ENCODE measurements at regions not wholly inside any gene's neighbourhood (a gene's known extent, or its start where the extent isn't known, plus 50 kb on each side); places are given as distances from the start of the nearest gene placed in this dataset.

- no peaks in the 10 kb centered on the region for H3K36me3 ChIP-seq (ENCODE audit: control insufficient read depth in 3 of 3, insufficient read depth in 3 of 3, low read length in 3 of 3)
- no peak overlapping the region for H3K27ac ChIP-seq (ENCODE audit: low read depth, low read length)
- no peaks in the 10 kb centered on the region for H3K27me3 ChIP-seq (ENCODE audit: control insufficient read depth in 3 of 3, insufficient read depth in 3 of 3, low read length in 3 of 3)
- H3K9ac ChIP-seq (ENCODE audit: low read depth in 1 of 3, low read length in 3 of 3), result no peak overlapping the region
- H3K4me1 ChIP-seq (ENCODE audit: control insufficient read depth in 3 of 3, insufficient read depth in 3 of 3, low read length in 3 of 3), result no peaks in the 10 kb centered on the region
- H3K4me3 ChIP-seq (ENCODE audit: low read length in 3 of 3), result no peak overlapping the region
- no peaks in the 10 kb centered on the region for H3K9me3 ChIP-seq (ENCODE audit: control insufficient read depth in 3 of 3, low read length in 3 of 3)
Observed at GRCh38 chr2:123136419-123136818, 888.7 kb upstream of the CNTNAP5 start.

GRCh38 chr2:123144082-123144481, 881.0 kb upstream of the CNTNAP5 start:
- H3K36me3 ChIP-seq (ENCODE audit: control insufficient read depth in 3 of 3, insufficient read depth in 3 of 3, low read length in 3 of 3), result no peaks in the 10 kb centered on the region
- no peaks in the 10 kb centered on the region for H3K9me3 ChIP-seq (ENCODE audit: control insufficient read depth in 3 of 3, low read length in 3 of 3)
- no peaks in the 10 kb centered on the region for H3K27me3 ChIP-seq (ENCODE audit: control insufficient read depth in 3 of 3, insufficient read depth in 3 of 3, low read length in 3 of 3)
- H3K27ac ChIP-seq (ENCODE audit: low read depth, low read length), result no peak overlapping the region
- no peaks in the 10 kb centered on the region for H3K4me1 ChIP-seq (ENCODE audit: control insufficient read depth in 3 of 3, insufficient read depth in 3 of 3, low read length in 3 of 3)
- no peak overlapping the region for H3K9ac ChIP-seq (ENCODE audit: low read depth in 1 of 3, low read length in 3 of 3)
- H3K4me3 ChIP-seq (ENCODE audit: low read length in 3 of 3), result no peak overlapping the region

GRCh38 chr2:123153041-123153440, 872.0 kb upstream of the CNTNAP5 start:
- H3K27me3 ChIP-seq (ENCODE audit: control insufficient read depth in 3 of 3, insufficient read depth in 3 of 3, low read length in 3 of 3), result no peaks in the 10 kb centered on the region
- H3K27ac ChIP-seq (ENCODE audit: low read depth, low read length), result no peak overlapping the region
- H3K36me3 ChIP-seq (ENCODE audit: control insufficient read depth in 3 of 3, insufficient read depth in 3 of 3, low read length in 3 of 3), result no peaks in the 10 kb centered on the region
- no peak overlapping the region for H3K9ac ChIP-seq (ENCODE audit: low read depth in 1 of 3, low read length in 3 of 3)
- no peaks in the 10 kb centered on the region for H3K4me1 ChIP-seq (ENCODE audit: control insufficient read depth in 3 of 3, insufficient read depth in 3 of 3, low read length in 3 of 3)
- no peak overlapping the region for H3K4me3 ChIP-seq (ENCODE audit: low read length in 3 of 3)
- H3K9me3 ChIP-seq (ENCODE audit: control insufficient read depth in 3 of 3, low read length in 3 of 3), result no peaks in the 10 kb centered on the region

DNA sequence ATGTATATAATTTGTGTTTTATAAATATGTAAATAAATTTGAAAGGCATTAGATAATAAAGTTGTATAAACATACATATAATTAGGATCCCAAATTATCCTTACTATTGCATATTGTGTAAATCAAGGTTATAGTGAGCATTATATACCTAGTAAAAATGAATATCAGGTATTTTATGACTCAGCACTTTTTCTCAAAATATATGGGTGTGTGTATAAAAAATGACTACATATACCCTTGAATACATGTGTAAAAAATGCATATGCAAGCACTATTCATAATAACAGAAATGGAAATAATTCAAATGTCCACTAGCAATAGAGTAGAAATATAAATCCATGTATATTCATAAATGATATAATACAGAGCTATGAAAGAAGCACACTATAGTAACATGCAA, 870.9 kb upstream of the CNTNAP5 start:
- no peaks in the 10 kb centered on the region for H3K9me3 ChIP-seq (ENCODE audit: control insufficient read depth in 3 of 3, low read length in 3 of 3)

DNA sequence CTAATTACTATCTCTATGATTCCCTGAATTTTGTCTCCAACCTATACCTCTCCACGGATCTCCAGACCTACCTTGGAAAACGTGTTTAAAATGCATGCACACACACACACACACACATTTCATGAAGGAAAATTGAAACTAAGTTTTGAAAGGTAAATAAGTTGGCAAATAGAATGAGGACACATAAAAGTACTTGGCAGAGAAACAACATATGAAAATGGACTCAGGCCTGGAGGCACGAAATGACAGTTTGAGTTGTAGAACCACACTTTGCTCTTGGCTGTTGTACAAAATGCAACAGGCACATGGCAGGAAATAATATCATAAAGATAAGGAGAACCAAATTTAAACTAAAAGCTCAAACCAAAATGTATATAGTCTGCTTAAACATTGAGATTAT, 868.1 kb upstream of the CNTNAP5 start:
- no peak overlapping the region for H3K9ac ChIP-seq (ENCODE audit: low read depth in 1 of 3, low read length in 3 of 3)
- H3K27ac ChIP-seq (ENCODE audit: low read depth, low read length), result no peak overlapping the region
- H3K9me3 ChIP-seq (ENCODE audit: control insufficient read depth in 3 of 3, low read length in 3 of 3), result no peaks in the 10 kb centered on the region
- H3K4me3 ChIP-seq (ENCODE audit: low read length in 3 of 3), result no peak overlapping the region
- H3K36me3 ChIP-seq (ENCODE audit: control insufficient read depth in 3 of 3, insufficient read depth in 3 of 3, low read length in 3 of 3), result no peaks in the 10 kb centered on the region
- H3K4me1 ChIP-seq (ENCODE audit: control insufficient read depth in 3 of 3, insufficient read depth in 3 of 3, low read length in 3 of 3), result no peaks in the 10 kb centered on the region
- no peaks in the 10 kb centered on the region for H3K27me3 ChIP-seq (ENCODE audit: control insufficient read depth in 3 of 3, insufficient read depth in 3 of 3, low read length in 3 of 3)

More for the DNA sequence above, 870.9 kb upstream of the CNTNAP5 start:
- Histone ChIP-seq H3K9ac (ENCODE audit: low read depth in 1 of 3, low read length in 3 of 3) (no peak overlapping the region), H3K4me1 (ENCODE audit: control insufficient read depth in 3 of 3, insufficient read depth in 3 of 3, low read length in 3 of 3) (no peaks in the 10 kb centered on the region), H3K27me3 (ENCODE audit: control insufficient read depth in 3 of 3, insufficient read depth in 3 of 3, low read length in 3 of 3) (no peaks in the 10 kb centered on the region), H3K27ac (ENCODE audit: low read depth, low read length) (no peak overlapping the region), H3K36me3 (ENCODE audit: control insufficient read depth in 3 of 3, insufficient read depth in 3 of 3, low read length in 3 of 3) (no peaks in the 10 kb centered on the region), H3K4me3 (ENCODE audit: low read length in 3 of 3) (no peak overlapping the region)

DNA sequence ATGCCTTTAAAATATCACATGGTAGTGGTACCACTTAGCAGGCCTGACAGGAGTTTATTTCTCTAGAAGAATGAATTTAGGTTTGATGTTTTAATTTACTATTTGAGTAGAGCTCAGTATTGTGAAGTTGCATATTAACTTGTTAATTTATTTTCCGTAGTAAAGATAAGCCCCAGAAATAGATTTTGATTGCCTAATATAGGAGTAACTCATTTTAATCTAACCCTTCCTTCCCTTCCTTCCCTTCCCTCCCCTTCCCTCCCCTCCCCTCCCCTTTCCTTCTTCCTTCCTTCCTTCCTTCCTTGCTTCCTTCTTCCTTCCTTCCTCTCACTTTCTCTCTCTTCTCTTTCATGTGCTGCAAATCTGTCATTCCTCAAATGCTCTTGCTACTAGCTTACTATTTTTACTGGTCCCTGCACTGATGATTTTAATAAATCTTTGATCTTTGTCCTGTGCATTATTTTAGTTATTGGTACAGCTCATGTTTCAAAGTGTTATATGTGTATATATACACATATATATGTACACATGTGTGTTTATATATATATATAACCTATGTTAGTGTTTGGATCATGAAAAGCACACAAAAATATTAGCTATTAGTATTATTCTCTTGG, 862.6 kb upstream of the CNTNAP5 start:
- Histone ChIP-seq H3K36me3 (ENCODE audit: control insufficient read depth in 3 of 3, insufficient read depth in 3 of 3, low read length in 3 of 3) (no peaks in the 10 kb centered on the region), H3K27me3 (ENCODE audit: control insufficient read depth in 3 of 3, insufficient read depth in 3 of 3, low read length in 3 of 3) (no peaks in the 10 kb centered on the region), H3K9me3 (ENCODE audit: control insufficient read depth in 3 of 3, low read length in 3 of 3) (peaks cover 0 to 2% (median 0%) of the 10 kb centered on the region in 3 donors), H3K9ac (ENCODE audit: low read depth in 1 of 3, low read length in 3 of 3) (no peak overlapping the region), H3K4me1 (ENCODE audit: control insufficient read depth in 3 of 3, insufficient read depth in 3 of 3, low read length in 3 of 3) (no peaks in the 10 kb centered on the region), H3K27ac (ENCODE audit: low read depth, low read length) (no peak overlapping the region), H3K4me3 (ENCODE audit: low read length in 3 of 3) (no peak overlapping the region)

DNA sequence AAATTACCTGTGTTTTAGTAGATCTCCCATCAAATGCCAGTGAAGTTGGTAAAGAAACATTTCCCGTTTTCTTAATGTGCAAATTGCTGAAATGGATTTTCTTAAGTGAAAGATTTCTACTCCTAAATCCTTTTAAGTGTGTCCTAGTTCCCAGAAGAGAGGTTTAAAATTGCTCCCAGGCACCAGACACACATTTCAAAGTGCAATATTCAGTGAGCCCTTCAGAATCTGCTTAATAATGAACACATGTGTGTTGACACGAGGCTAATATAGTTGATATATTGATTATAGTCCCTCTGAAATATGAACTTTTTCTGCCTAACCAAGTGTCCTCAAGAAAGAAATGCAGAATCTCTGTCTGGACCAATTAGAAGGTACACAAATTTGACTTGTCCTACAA, 861.7 kb upstream of the CNTNAP5 start:
- Histone ChIP-seq H3K4me3 (ENCODE audit: low read length in 3 of 3) (no peak overlapping the region), H3K27me3 (ENCODE audit: control insufficient read depth in 3 of 3, insufficient read depth in 3 of 3, low read length in 3 of 3) (no peaks in the 10 kb centered on the region), H3K9ac (ENCODE audit: low read depth in 1 of 3, low read length in 3 of 3) (no peak overlapping the region), H3K9me3 (ENCODE audit: control insufficient read depth in 3 of 3, low read length in 3 of 3) (peaks cover 0 to 2% (median 0%) of the 10 kb centered on the region in 3 donors), H3K27ac (ENCODE audit: low read depth, low read length) (no peak overlapping the region), H3K4me1 (ENCODE audit: control insufficient read depth in 3 of 3, insufficient read depth in 3 of 3, low read length in 3 of 3) (no peaks in the 10 kb centered on the region), H3K36me3 (ENCODE audit: control insufficient read depth in 3 of 3, insufficient read depth in 3 of 3, low read length in 3 of 3) (no peaks in the 10 kb centered on the region)

DNA sequence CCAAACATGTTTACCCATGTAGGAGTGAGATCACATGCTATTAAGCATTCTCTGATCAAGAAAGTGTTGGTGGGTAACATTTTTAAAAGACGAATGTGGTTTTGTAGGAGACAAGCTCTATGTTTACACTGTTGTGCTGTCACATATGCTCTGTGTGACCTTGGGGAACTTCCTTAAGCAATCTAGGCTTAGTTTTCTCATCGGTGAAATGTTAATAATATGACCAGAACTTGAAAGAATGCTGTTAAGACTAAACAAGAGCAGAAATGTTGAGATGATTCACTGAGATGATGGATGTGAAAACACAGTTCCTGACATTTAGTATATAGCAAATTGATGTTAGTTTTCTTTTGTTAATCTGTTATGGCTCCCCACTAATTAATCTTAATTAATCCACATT, 860.9 kb upstream of the CNTNAP5 start:
- Histone ChIP-seq H3K27me3 (ENCODE audit: control insufficient read depth in 3 of 3, insufficient read depth in 3 of 3, low read length in 3 of 3) (no peaks in the 10 kb centered on the region), H3K4me3 (ENCODE audit: low read length in 3 of 3) (no peak overlapping the region), H3K9me3 (ENCODE audit: control insufficient read depth in 3 of 3, low read length in 3 of 3) (peaks cover 0 to 2% (median 0%) of the 10 kb centered on the region in 3 donors), H3K27ac (ENCODE audit: low read depth, low read length) (no peak overlapping the region), H3K9ac (ENCODE audit: low read depth in 1 of 3, low read length in 3 of 3) (no peak overlapping the region), H3K36me3 (ENCODE audit: control insufficient read depth in 3 of 3, insufficient read depth in 3 of 3, low read length in 3 of 3) (no peaks in the 10 kb centered on the region), H3K4me1 (ENCODE audit: control insufficient read depth in 3 of 3, insufficient read depth in 3 of 3, low read length in 3 of 3) (no peaks in the 10 kb centered on the region)

- H3K27ac ChIP-seq (ENCODE audit: low read depth, low read length), result no peak overlapping the region
- no peaks in the 10 kb centered on the region for H3K27me3 ChIP-seq (ENCODE audit: control insufficient read depth in 3 of 3, insufficient read depth in 3 of 3, low read length in 3 of 3)
- H3K9ac ChIP-seq (ENCODE audit: low read depth in 1 of 3, low read length in 3 of 3), result no peak overlapping the region
- no peaks in the 10 kb centered on the region for H3K4me1 ChIP-seq (ENCODE audit: control insufficient read depth in 3 of 3, insufficient read depth in 3 of 3, low read length in 3 of 3)
- H3K9me3 ChIP-seq (ENCODE audit: control insufficient read depth in 3 of 3, low read length in 3 of 3), result peaks cover 0 to 2% (median 0%) of the 10 kb centered on the region in 3 donors
- no peak overlapping the region for H3K4me3 ChIP-seq (ENCODE audit: low read length in 3 of 3)
- H3K36me3 ChIP-seq (ENCODE audit: control insufficient read depth in 3 of 3, insufficient read depth in 3 of 3, low read length in 3 of 3), result no peaks in the 10 kb centered on the region
Observed at GRCh38 chr2:123165616-123166015, 859.5 kb upstream of the CNTNAP5 start.

GRCh38 chr2:123179526-123179925, 845.6 kb upstream of the CNTNAP5 start:
- Histone ChIP-seq H3K9me3 (ENCODE audit: control insufficient read depth in 3 of 3, low read length in 3 of 3) (no peaks in the 10 kb centered on the region), H3K4me3 (ENCODE audit: low read length in 3 of 3) (no peak overlapping the region), H3K36me3 (ENCODE audit: control insufficient read depth in 3 of 3, insufficient read depth in 3 of 3, low read length in 3 of 3) (no peaks in the 10 kb centered on the region), H3K4me1 (ENCODE audit: control insufficient read depth in 3 of 3, insufficient read depth in 3 of 3, low read length in 3 of 3) (no peaks in the 10 kb centered on the region), H3K27ac (ENCODE audit: low read depth, low read length) (no peak overlapping the region), H3K27me3 (ENCODE audit: control insufficient read depth in 3 of 3, insufficient read depth in 3 of 3, low read length in 3 of 3) (no peaks in the 10 kb centered on the region), H3K9ac (ENCODE audit: low read depth in 1 of 3, low read length in 3 of 3) (no peak overlapping the region)

Data from skeletal muscle tissue (tissue), 3 donors.